HL-60 (cell line): ENCODE measurements at regions not wholly inside any gene's neighbourhood (a gene's known extent, or its start where the extent isn't known, plus 50 kb on each side); places are given as distances from the start of the nearest gene placed in this dataset.

Experiments
- DNase-seq, 2 experiments: peaks; one replicate each; pipeline ENCODE4 v3.0.0-alpha.2; 2010 to 2020; ENCODE audit warnings: low read depth in 1 of 2, low spot score in 1 of 2
- H3K27ac ChIP-seq: fragments of 250-450 bp; sonication (Bioruptor Pico); replicated peaks from 2 replicates; pipeline ENCODE4 v1.5.1; 2020; ENCODE audit warnings: mild to moderate bottlenecking, moderate library complexity
- H3K27me3 ChIP-seq: fragments of 250-450 bp; sonication (Bioruptor Pico); 2 replicates; pipeline ENCODE4 v1.5.1; 2021; ENCODE audit warnings: mild to moderate bottlenecking, moderate library complexity; ENCODE audit not compliant: insufficient read depth, poor library complexity, severe bottlenecking
- H3K4me3 ChIP-seq: replicated peaks from 2 replicates; pipeline ENCODE4 v1.5.1; 2011; ENCODE audit warnings: mild to moderate bottlenecking, control low read depth, low read length; ENCODE audit not compliant: insufficient read depth
- GABPA ChIP-seq: IDR thresholded peaks from 2 replicates; pipeline ENCODE4 v1.6.1; 2012; ENCODE audit warnings: low read depth
- POLR2AphosphoS5 ChIP-seq: IDR thresholded peaks from 2 replicates; pipeline ENCODE4 v1.6.1; 2012; ENCODE audit warnings: low read depth
- SPI1 ChIP-seq: IDR thresholded peaks from 2 replicates; pipeline ENCODE4 v1.6.1; 2012; ENCODE audit warnings: low read depth, mild to moderate bottlenecking, borderline replicate concordance
- TF ChIP-seq, protein P1 (sequence below): IDR thresholded peaks from 2 replicates; pipeline ENCODE4 v1.6.1; 2012; ENCODE audit warnings: low read depth; ENCODE audit not compliant: insufficient replicate concordance
- TF ChIP-seq, protein P2 (sequence below): IDR thresholded peaks from one replicate; pipeline ENCODE4 v1.5.1; 2011; ENCODE audit warnings: low read length, control low read depth, inconsistent platforms; ENCODE audit not compliant: insufficient read depth

DNA sequence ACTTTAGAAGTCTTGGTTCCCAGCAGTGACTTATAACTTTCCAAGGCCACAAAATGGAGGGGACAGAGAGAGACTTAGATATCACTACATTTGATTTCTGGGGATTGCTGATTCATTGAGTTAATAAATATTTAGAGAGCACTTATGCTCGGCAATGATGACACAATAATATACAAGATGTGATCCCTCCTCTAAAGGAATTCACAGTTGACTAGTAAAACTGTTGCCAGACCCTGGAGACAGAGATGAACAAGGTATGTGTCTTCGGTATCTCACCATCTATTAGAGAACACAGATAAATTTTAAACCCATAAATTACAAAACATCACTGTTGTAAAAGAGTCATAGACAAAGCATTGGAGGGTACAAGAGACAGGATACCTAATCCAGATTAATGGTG, 437.5 kb downstream of the FOXO1 start:
- TF ChIP-seq POLR2AphosphoS5 (no peak), SPI1 (no peak)
- Histone ChIP-seq H3K27me3 (no peaks in the 10 kb centered on the region), H3K4me3 (no peak overlapping the region), H3K27ac (no peak overlapping the region)
- DNase-seq: no peak

DNA sequence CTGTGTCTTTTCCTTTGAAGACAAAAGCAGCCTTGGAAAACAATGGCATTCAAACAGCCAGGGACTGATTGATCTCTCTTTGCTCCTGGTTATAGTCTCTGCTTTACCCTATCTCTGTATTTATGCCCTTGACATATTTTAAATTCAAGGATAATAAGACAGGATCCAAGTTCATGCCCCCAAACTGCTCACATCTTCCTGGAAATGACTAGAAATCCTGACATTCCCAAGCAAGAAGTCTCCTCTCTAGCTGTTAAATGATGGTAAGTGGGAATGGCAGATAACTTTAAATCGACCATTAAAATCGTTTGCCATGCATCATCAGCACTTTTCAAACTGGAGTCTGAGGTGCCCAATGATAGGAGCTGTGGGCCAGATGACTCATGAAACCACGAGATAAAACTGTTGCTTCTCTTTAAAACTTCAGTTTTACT, 435.6 kb downstream of the FOXO1 start:
- Histone ChIP-seq H3K27ac (no peak overlapping the region), H3K4me3 (no peak overlapping the region), H3K27me3 (no peaks in the 10 kb centered on the region)
- no peak for TF ChIP-seq POLR2AphosphoS5
- no peak for TF ChIP-seq GABPA
- TF ChIP-seq, protein P1, sequence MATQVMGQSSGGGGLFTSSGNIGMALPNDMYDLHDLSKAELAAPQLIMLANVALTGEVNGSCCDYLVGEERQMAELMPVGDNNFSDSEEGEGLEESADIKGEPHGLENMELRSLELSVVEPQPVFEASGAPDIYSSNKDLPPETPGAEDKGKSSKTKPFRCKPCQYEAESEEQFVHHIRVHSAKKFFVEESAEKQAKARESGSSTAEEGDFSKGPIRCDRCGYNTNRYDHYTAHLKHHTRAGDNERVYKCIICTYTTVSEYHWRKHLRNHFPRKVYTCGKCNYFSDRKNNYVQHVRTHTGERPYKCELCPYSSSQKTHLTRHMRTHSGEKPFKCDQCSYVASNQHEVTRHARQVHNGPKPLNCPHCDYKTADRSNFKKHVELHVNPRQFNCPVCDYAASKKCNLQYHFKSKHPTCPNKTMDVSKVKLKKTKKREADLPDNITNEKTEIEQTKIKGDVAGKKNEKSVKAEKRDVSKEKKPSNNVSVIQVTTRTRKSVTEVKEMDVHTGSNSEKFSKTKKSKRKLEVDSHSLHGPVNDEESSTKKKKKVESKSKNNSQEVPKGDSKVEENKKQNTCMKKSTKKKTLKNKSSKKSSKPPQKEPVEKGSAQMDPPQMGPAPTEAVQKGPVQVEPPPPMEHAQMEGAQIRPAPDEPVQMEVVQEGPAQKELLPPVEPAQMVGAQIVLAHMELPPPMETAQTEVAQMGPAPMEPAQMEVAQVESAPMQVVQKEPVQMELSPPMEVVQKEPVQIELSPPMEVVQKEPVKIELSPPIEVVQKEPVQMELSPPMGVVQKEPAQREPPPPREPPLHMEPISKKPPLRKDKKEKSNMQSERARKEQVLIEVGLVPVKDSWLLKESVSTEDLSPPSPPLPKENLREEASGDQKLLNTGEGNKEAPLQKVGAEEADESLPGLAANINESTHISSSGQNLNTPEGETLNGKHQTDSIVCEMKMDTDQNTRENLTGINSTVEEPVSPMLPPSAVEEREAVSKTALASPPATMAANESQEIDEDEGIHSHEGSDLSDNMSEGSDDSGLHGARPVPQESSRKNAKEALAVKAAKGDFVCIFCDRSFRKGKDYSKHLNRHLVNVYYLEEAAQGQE: no peak
- no peak for TF ChIP-seq SPI1
- TF ChIP-seq, protein P2, sequence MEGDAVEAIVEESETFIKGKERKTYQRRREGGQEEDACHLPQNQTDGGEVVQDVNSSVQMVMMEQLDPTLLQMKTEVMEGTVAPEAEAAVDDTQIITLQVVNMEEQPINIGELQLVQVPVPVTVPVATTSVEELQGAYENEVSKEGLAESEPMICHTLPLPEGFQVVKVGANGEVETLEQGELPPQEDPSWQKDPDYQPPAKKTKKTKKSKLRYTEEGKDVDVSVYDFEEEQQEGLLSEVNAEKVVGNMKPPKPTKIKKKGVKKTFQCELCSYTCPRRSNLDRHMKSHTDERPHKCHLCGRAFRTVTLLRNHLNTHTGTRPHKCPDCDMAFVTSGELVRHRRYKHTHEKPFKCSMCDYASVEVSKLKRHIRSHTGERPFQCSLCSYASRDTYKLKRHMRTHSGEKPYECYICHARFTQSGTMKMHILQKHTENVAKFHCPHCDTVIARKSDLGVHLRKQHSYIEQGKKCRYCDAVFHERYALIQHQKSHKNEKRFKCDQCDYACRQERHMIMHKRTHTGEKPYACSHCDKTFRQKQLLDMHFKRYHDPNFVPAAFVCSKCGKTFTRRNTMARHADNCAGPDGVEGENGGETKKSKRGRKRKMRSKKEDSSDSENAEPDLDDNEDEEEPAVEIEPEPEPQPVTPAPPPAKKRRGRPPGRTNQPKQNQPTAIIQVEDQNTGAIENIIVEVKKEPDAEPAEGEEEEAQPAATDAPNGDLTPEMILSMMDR: no peak
- DNase-seq: no peak

DNA sequence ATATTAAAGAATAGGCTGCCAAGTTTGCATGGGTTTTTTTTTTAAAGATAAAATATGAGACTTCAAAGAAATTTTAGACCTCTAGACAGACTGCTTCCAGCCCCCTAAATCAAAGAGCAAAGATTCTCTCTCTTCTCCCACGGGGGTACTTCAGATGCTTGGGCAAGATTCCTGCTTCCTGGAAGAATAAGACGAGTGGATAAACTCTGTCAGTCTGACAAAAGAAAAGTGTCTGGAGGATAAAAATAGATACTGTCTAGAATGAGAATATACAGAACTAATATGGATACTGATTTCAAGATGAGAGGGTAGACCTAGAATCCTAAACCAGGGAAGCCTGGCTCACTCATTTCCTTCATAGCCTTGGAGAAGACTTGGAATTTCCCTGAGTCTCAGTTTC, 435.1 kb downstream of the FOXO1 start:
- TF ChIP-seq, protein P2: no peak
- TF ChIP-seq GABPA (no peak), POLR2AphosphoS5 (no peak), SPI1 (no peak)
- TF ChIP-seq, protein P1: no peak
- H3K27me3 ChIP-seq: no peaks in the 10 kb centered on the region
- DNase-seq: no peak
- H3K4me3 ChIP-seq: no peak overlapping the region
- H3K27ac ChIP-seq: no peak overlapping the region

DNA sequence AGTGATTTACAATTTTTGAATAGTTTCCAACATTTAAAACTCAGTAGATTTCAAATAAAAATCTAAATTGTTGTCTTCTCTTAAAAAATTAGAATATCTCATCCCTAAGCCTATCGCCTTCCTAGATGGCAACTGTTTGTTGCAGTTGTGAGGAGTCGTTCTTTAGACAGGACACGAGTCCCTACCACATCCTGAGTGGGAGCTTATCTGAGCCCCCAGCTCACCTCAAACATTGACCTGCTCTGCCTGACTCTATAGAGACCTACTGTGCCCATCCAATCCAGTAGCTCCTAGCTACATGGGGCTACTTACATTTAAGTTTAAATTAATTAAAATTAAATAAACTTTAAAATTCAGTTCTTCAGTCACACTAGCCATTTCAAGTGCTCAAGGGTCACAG, 434.7 kb downstream of the FOXO1 start:
- Histone ChIP-seq H3K27me3 (no peaks in the 10 kb centered on the region), H3K4me3 (no peak overlapping the region), H3K27ac (no peak overlapping the region)
- no peak for DNase-seq
- TF ChIP-seq GABPA (no peak), SPI1 (no peak), POLR2AphosphoS5 (no peak)

DNA sequence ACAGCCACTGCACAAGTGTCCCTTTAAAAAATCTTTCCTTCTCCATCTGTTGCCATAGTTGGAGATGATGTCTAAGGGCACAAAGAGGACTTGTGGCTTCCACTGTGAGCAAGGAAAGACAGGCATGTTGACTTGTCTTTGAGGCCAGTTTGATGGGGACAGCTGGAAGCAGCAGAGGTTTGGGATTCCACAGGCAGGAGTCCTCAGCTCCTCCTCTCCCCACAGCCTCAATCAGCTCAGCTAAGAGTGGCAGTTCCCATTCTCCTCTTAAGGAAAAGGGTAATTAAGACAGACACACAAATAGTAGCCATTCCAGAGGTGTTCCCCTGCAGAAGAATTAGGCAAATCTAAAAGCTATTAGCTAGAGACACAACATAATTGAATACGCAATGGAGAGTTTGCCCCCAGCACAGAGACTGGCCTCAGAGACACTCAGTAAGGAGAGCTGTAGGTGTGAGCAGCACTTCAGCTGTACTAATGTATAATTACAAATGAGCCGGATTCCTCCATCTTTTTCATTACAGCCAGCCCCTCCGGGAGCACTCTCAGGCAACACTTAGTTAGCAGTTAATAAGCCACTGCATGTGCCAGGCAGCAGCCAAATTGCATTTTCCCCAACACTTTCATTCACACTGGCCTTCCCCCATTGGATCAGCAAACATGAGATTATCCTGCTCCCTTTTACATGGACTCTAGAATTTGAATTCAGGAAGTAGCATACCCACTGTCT, 434.0 kb downstream of the FOXO1 start:
- no peak overlapping the region for H3K27ac ChIP-seq
- DNase-seq: no peak
- no peaks in the 10 kb centered on the region for H3K27me3 ChIP-seq
- TF ChIP-seq POLR2AphosphoS5: no peak
- TF ChIP-seq, protein P2: no peak
- TF ChIP-seq, protein P1: no peak
- TF ChIP-seq GABPA: no peak
- TF ChIP-seq SPI1: no peak
- no peak overlapping the region for H3K4me3 ChIP-seq
